GOT3 (cell line): ENCODE measurements at regions not wholly inside any gene's neighbourhood (a gene's known extent, or its start where the extent isn't known, plus 50 kb on each side); places are given as distances from the start of the nearest gene placed in this dataset.
"Not testable (repeated sequence)": the region's sequence is repeated elsewhere in the genome, so short reads cannot be mapped to it uniquely, and the experiment has no call there.

ENCODE experiments used
- DNase-seq: peaks from one replicate; lab custom pipeline; 2025; ENCODE audit warnings: mixed read lengths; lab: John Stamatoyannopoulos, UW

DNA sequence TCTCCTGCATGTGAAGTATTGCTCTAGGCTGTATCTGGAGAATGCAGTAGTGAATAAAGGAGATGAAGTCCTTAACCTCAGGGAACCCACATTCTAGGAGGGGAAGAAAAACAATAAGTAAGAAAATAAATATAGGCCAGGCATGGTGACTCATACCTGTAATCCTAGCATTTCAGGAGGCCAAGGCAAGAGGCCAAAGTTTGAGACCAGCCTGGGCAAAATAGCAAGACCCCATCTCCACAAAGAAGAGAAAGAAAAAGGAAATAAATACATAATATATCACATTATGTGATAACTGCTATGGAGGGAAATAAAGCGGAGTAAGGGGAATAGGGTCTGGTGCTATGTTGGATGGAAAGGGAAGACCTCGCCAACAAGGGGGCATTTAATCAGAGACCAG, 94.0 kb downstream of the QRSL1 start:
- DNase-seq, result not testable (repeated sequence)

DNA sequence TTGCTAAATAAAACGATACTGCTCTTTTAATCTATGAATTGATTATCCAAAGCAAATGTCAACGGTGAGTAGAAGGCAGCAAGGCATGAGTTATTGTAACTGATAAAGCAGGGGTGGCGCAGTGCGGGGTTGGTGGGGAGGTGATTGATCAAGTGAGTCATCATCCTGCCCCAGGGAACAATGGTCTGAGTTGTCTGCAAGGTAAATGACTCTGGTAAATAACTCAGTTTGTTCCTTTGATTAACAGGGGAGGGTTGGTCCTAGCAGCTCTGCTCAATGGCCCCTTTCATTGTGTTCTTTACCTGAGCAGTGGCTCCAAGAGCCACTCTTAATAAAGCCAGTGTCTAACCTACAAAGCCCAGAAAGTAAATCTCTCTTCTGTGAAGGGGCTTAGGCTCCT, 91.8 kb downstream of the QRSL1 start:
- DNase-seq, result not testable (repeated sequence)
